ENCODE measurements at regions not wholly inside any gene's neighbourhood (a gene's known extent, or its start where the extent isn't known, plus 50 kb on each side); places are given as distances from the start of the nearest gene placed in this dataset.

GRCh38 chr6:17004269-17004668 lies 97.6 kb upstream of the STMND1 start:
- Histone ChIP-seq H3K27me3 (no peaks in the 10 kb centered on the region), H3K36me3 (replicated peaks in 1 of 2) (no peaks in the 10 kb centered on the region), H3K27ac (no peak overlapping the region), H3K4me1 (replicated peaks in 1 of 2) (no peaks in the 10 kb centered on the region), H3K9me3 (replicated peaks in 1 of 3) (no peaks in the 10 kb centered on the region), H3K4me3 (no peak overlapping the region)
- no peak for DNase-seq
- 25 to 50% (median 29%) methylated on average over 1 of the region's 1 CpG for WGBS, 4 donors
- intact Hi-C loops (cut with DNase I), result no loop called here
- TF ChIP-seq CTCF (IDR thresholded peaks at IDR 0.05) (no peak), POLR2A (IDR thresholded peaks at IDR 0.05) (no peak)

- no peaks in the 10 kb centered on the region for H3K36me3 ChIP-seq (replicated peaks in 1 of 2)
- H3K9me3 ChIP-seq (replicated peaks in 1 of 3), result no peaks in the 10 kb centered on the region
- TF ChIP-seq CTCF (IDR thresholded peaks at IDR 0.05) (no peak), POLR2A (IDR thresholded peaks at IDR 0.05) (no peak)
- H3K27me3 ChIP-seq, result no peaks in the 10 kb centered on the region
- no peak overlapping the region for H3K27ac ChIP-seq
- H3K4me3 ChIP-seq, result no peak overlapping the region
- intact Hi-C loops (cut with DNase I), result no loop called here
- H3K4me1 ChIP-seq (replicated peaks in 1 of 2), result no peaks in the 10 kb centered on the region
- DNase-seq, result no peak
- 68 to 81% (median 74%) methylated on average over 2 of the region's 2 CpGs for WGBS, 4 donors
These were observed 99.7 kb upstream of the STMND1 start for GRCh38 chr6:17002123-17002522.

GRCh38 chr6:17001188-17001587 lies 100.7 kb upstream of the STMND1 start:
- no peak for TF ChIP-seq POLR2A (IDR thresholded peaks at IDR 0.05)
- no peak for TF ChIP-seq CTCF (IDR thresholded peaks at IDR 0.05)
- no peak for DNase-seq
- WGBS, 4 donors, result 44 to 63% (median 58%) methylated on average over 1 of the region's 1 CpG
- H3K27ac ChIP-seq, result no peak overlapping the region
- no peaks in the 10 kb centered on the region for H3K36me3 ChIP-seq (replicated peaks in 1 of 2)
- H3K27me3 ChIP-seq, result no peaks in the 10 kb centered on the region
- intact Hi-C loops (cut with DNase I), result no loop called here
- no peak overlapping the region for H3K4me3 ChIP-seq
- H3K9me3 ChIP-seq (replicated peaks in 1 of 3), result no peaks in the 10 kb centered on the region
- H3K4me1 ChIP-seq (replicated peaks in 1 of 2), result no peaks in the 10 kb centered on the region

GRCh38 chr6:16999491-17000436 lies 102.1 kb upstream of the STMND1 start:
- H3K9me3 ChIP-seq (replicated peaks in 1 of 3), result no peaks in the 10 kb centered on the region
- no peak overlapping the region for H3K4me3 ChIP-seq
- no peaks in the 10 kb centered on the region for H3K4me1 ChIP-seq (replicated peaks in 1 of 2)
- H3K27me3 ChIP-seq, result no peaks in the 10 kb centered on the region
- WGBS, 4 donors, result 27 to 41% (median 35%) methylated on average over 2 of the region's 2 CpGs
- TF ChIP-seq POLR2A (IDR thresholded peaks at IDR 0.05) (no peak), CTCF (IDR thresholded peaks at IDR 0.05) (no peak)
- intact Hi-C loops (cut with DNase I), result no loop called here
- no peak for DNase-seq
- no peak overlapping the region for H3K27ac ChIP-seq
- no peaks in the 10 kb centered on the region for H3K36me3 ChIP-seq (replicated peaks in 1 of 2)

Data from adrenal gland (tissue), 9 donors.